Smooth muscle cell (in vitro differentiated cells): ENCODE measurements at regions not wholly inside any gene's neighbourhood (a gene's known extent, or its start where the extent isn't known, plus 50 kb on each side); places are given as distances from the start of the nearest gene placed in this dataset.

Experiments used
- DNase-seq: peaks from one replicate; lab custom pipeline; 2025; ENCODE audit not compliant: unreplicated experiment; lab: John Stamatoyannopoulos, UW
- H2AFZ ChIP-seq: fragments of 200-600 bp; sonication (generic); 2 replicates; pipeline ENCODE4 v1.6.0; 2016; ENCODE audit warnings: antibody characterized with exemption, low read depth, mild to moderate bottlenecking
- H3F3A ChIP-seq: fragments of 200-600 bp; sonication (generic); 2 replicates; pipeline ENCODE4 v1.6.0; 2017; ENCODE audit warnings: antibody characterized with exemption, low read depth
- H3K27ac ChIP-seq: fragments of 200-600 bp; sonication (generic); 2 replicates; pipeline ENCODE4 v1.5.1; 2016; ENCODE audit warnings: low read depth, mild to moderate bottlenecking
- H3K27me3 ChIP-seq: fragments of 200-600 bp; sonication (generic); 2 replicates; pipeline ENCODE4 v1.6.1; 2016; ENCODE audit warnings: low read depth, mild to moderate bottlenecking
- H3K36me3 ChIP-seq: fragments of 200-600 bp; sonication (generic); 2 replicates; pipeline ENCODE4 v1.5.1; 2016; ENCODE audit warnings: low read depth
- H3K4me1 ChIP-seq: fragments of 200-600 bp; sonication (generic); 2 replicates; pipeline ENCODE4 v1.5.1; 2016; ENCODE audit warnings: low read depth
- H3K4me2 ChIP-seq: fragments of 200-600 bp; sonication (generic); 2 replicates; pipeline ENCODE4 v1.6.0; 2016; ENCODE audit warnings: mild to moderate bottlenecking
- H3K4me3 ChIP-seq: fragments of 200-600 bp; sonication (generic); 2 replicates; pipeline ENCODE4 v1.5.1; 2016; ENCODE audit warnings: mild to moderate bottlenecking
- H3K79me2 ChIP-seq: fragments of 200-600 bp; sonication (generic); 2 replicates; pipeline ENCODE4 v1.6.0; 2016; ENCODE audit warnings: low read depth, mild to moderate bottlenecking
- H3K9ac ChIP-seq: fragments of 200-600 bp; sonication (generic); 2 replicates; pipeline ENCODE4 v1.6.0; 2016; ENCODE audit warnings: low read depth
- H3K9me3 ChIP-seq: fragments of 200-600 bp; sonication (generic); replicated peaks from 2 replicates; pipeline ENCODE4 v1.5.1; 2016; ENCODE audit warnings: low read depth
- H4K20me1 ChIP-seq: fragments of 200-600 bp; sonication (generic); 2 replicates; pipeline ENCODE4 v1.6.0; 2016; ENCODE audit warnings: low read depth
- WGBS: methylation state at CpG from one replicate; pipeline ENCODE4 v1.1.7; 2016; ENCODE audit warnings: low lambda C conversion rate; 5-methylcytosine and 5-hydroxymethylcytosine counted together
- TF ChIP-seq, protein P1 (sequence below): fragments of 200-600 bp; sonication (generic); IDR thresholded peaks from 2 replicates; pipeline ENCODE4 v1.5.1; 2017; ENCODE audit warnings: borderline replicate concordance, mild to moderate bottlenecking, antibody characterized with exemption; ENCODE audit not compliant: insufficient read depth, poor library complexity, severe bottlenecking

DNA sequence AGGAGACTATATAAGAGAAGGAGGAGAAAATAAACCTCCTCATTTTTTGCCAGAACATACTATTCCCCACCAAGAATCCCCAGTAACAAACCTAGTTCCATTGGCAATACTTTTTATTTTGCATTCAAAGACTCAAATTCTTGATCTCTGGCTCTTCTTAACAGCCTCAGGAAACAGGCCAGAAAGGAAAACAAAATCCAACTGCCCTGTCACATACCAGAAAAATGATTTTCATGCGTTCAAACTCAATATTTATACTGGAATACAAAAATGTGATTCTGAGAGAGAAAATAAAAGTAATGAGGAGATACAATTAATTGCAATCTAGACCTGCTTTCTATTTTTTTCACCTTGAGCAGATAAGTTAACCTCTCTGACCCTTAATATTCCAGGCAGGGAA, 435.9 kb upstream of the AUTS2 start:
- peaks cover 24% of the 10 kb centered on the region for H3K27me3 ChIP-seq
- no peak overlapping the region for H3K9ac ChIP-seq
- H2AFZ ChIP-seq = no peak overlapping the region
- H3K4me1 ChIP-seq = no peaks in the 10 kb centered on the region
- no peak overlapping the region for H3K4me3 ChIP-seq
- no peak overlapping the region for H3K4me2 ChIP-seq
- H3K9me3 ChIP-seq = no peaks in the 10 kb centered on the region
- H3K79me2 ChIP-seq = no peaks in the 10 kb centered on the region
- no peaks in the 10 kb centered on the region for H4K20me1 ChIP-seq
- WGBS = 85% methylated on average over 1 of the region's 1 CpG
- TF ChIP-seq, protein P1, sequence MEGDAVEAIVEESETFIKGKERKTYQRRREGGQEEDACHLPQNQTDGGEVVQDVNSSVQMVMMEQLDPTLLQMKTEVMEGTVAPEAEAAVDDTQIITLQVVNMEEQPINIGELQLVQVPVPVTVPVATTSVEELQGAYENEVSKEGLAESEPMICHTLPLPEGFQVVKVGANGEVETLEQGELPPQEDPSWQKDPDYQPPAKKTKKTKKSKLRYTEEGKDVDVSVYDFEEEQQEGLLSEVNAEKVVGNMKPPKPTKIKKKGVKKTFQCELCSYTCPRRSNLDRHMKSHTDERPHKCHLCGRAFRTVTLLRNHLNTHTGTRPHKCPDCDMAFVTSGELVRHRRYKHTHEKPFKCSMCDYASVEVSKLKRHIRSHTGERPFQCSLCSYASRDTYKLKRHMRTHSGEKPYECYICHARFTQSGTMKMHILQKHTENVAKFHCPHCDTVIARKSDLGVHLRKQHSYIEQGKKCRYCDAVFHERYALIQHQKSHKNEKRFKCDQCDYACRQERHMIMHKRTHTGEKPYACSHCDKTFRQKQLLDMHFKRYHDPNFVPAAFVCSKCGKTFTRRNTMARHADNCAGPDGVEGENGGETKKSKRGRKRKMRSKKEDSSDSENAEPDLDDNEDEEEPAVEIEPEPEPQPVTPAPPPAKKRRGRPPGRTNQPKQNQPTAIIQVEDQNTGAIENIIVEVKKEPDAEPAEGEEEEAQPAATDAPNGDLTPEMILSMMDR = no peak
- H3F3A ChIP-seq = no peaks in the 10 kb centered on the region
- no peak overlapping the region for H3K27ac ChIP-seq
- DNase-seq = no peak
- H3K36me3 ChIP-seq = no peaks in the 10 kb centered on the region

GRCh38 chr7:69162931-69163670, 435.2 kb upstream of the AUTS2 start:
- no peak overlapping the region for H3K4me2 ChIP-seq
- no peak overlapping the region for H2AFZ ChIP-seq
- no peaks in the 10 kb centered on the region for H3K9me3 ChIP-seq
- H4K20me1 ChIP-seq = no peaks in the 10 kb centered on the region
- peaks cover 20% of the 10 kb centered on the region for H3K27me3 ChIP-seq
- no peaks in the 10 kb centered on the region for H3K4me1 ChIP-seq
- 71% methylated on average over 8 of the region's 8 CpGs for WGBS
- TF ChIP-seq, protein P1 = no peak
- no peaks in the 10 kb centered on the region for H3K36me3 ChIP-seq
- H3K4me3 ChIP-seq = no peak overlapping the region
- no peaks in the 10 kb centered on the region for H3K79me2 ChIP-seq
- no peak overlapping the region for H3K27ac ChIP-seq
- DNase-seq = no peak
- no peaks in the 10 kb centered on the region for H3F3A ChIP-seq
- no peak overlapping the region for H3K9ac ChIP-seq

- Histone ChIP-seq H3K36me3 (no peaks in the 10 kb centered on the region), H3K9ac (no peak overlapping the region), H3F3A (no peaks in the 10 kb centered on the region), H3K79me2 (no peaks in the 10 kb centered on the region), H3K27me3 (peaks cover 25% of the 10 kb centered on the region), H3K4me3 (no peak overlapping the region), H3K27ac (no peak overlapping the region), H3K4me1 (no peaks in the 10 kb centered on the region), H2AFZ (no peak overlapping the region), H3K4me2 (no peak overlapping the region), H3K9me3 (no peaks in the 10 kb centered on the region), H4K20me1 (no peaks in the 10 kb centered on the region)
- DNase-seq = no peak
- 93% methylated on average over 7 of the region's 7 CpGs for WGBS
- TF ChIP-seq, protein P1 = no peak
Observed at GRCh38 chr7:69166979-69167516, 431.2 kb upstream of the AUTS2 start.

GRCh38 chr7:69169386-69169785, 428.9 kb upstream of the AUTS2 start:
- H3K36me3 ChIP-seq = no peaks in the 10 kb centered on the region
- no peaks in the 10 kb centered on the region for H3K9me3 ChIP-seq
- H2AFZ ChIP-seq = no peak overlapping the region
- no peak overlapping the region for H3K9ac ChIP-seq
- TF ChIP-seq, protein P1 = no peak
- no peaks in the 10 kb centered on the region for H3K79me2 ChIP-seq
- H3K4me2 ChIP-seq = no peak overlapping the region
- no peaks in the 10 kb centered on the region for H4K20me1 ChIP-seq
- 62% methylated on average over 1 of the region's 1 CpG for WGBS
- no peaks in the 10 kb centered on the region for H3K4me1 ChIP-seq
- peaks cover 43% of the 10 kb centered on the region for H3K27me3 ChIP-seq
- no peaks in the 10 kb centered on the region for H3F3A ChIP-seq
- DNase-seq = no peak
- H3K27ac ChIP-seq = no peak overlapping the region
- no peak overlapping the region for H3K4me3 ChIP-seq
